Muscle layer of duodenum (tissue), 2 donors: ENCODE measurements at regions not wholly inside any gene's neighbourhood (a gene's known extent, or its start where the extent isn't known, plus 50 kb on each side); places are given as distances from the start of the nearest gene placed in this dataset.

ENCODE experiments used
- H3K27ac ChIP-seq: one replicate; pipeline ENCODE4 v1.7.0; 2013; ENCODE audit warnings: mild to moderate bottlenecking, low read length
- H3K27me3 ChIP-seq: one replicate; pipeline ENCODE4 v1.7.0; 2013; ENCODE audit warnings: low read depth, mild to moderate bottlenecking, control low read depth, low read length
- H3K36me3 ChIP-seq, 2 donors: one replicate each; pipeline ENCODE4 v1.7.0; 2013; ENCODE audit warnings: low read length in 2 of 2, control low read depth in 1 of 2, mild to moderate bottlenecking in 1 of 2; ENCODE audit not compliant: insufficient read depth in 2 of 2, control insufficient read depth in 1 of 2
- H3K4me1 ChIP-seq, 2 donors: one replicate each; pipeline ENCODE4 v1.7.0; 2013; ENCODE audit warnings: low read length in 2 of 2, mild to moderate bottlenecking in 2 of 2, control low read depth in 1 of 2, moderate library complexity in 1 of 2; ENCODE audit not compliant: insufficient read depth in 2 of 2, control insufficient read depth in 1 of 2
- H3K4me3 ChIP-seq, 2 donors: one replicate each; pipeline ENCODE4 v1.7.0; 2013; ENCODE audit warnings: low read length in 2 of 2, low read depth in 1 of 2, mild to moderate bottlenecking in 1 of 2
- H3K9me3 ChIP-seq, 2 donors: one replicate each; pipeline ENCODE4 v1.7.0; 2013; ENCODE audit warnings: low read length in 2 of 2, control low read depth in 1 of 2, mild to moderate bottlenecking in 1 of 2; ENCODE audit not compliant: control insufficient read depth in 1 of 2
- donor health status: healthy.

GRCh38 chr6:14451594-14452374, 334.2 kb downstream of the CD83 start:
- Histone ChIP-seq H3K4me1 (no peaks in the 10 kb centered on the region), H3K4me3 (no peak overlapping the region), H3K9me3 (no peaks in the 10 kb centered on the region), H3K27me3 (no peaks in the 10 kb centered on the region), H3K27ac (no peak overlapping the region), H3K36me3 (no peaks in the 10 kb centered on the region)

- Histone ChIP-seq H3K9me3 (no peaks in the 10 kb centered on the region), H3K4me3 (no peak overlapping the region), H3K4me1 (no peaks in the 10 kb centered on the region), H3K27ac (no peak overlapping the region), H3K27me3 (no peaks in the 10 kb centered on the region), H3K36me3 (no peaks in the 10 kb centered on the region)
Measured at GRCh38 chr6:14452567-14453527, 335.3 kb downstream of the CD83 start.

- Histone ChIP-seq H3K9me3 (no peaks in the 10 kb centered on the region), H3K4me3 (no peak overlapping the region), H3K27ac (no peak overlapping the region), H3K4me1 (no peaks in the 10 kb centered on the region), H3K36me3 (no peaks in the 10 kb centered on the region), H3K27me3 (no peaks in the 10 kb centered on the region)
Measured at GRCh38 chr6:14453712-14454472, 336.3 kb downstream of the CD83 start.

- Histone ChIP-seq H3K27me3 (no peaks in the 10 kb centered on the region), H3K36me3 (no peaks in the 10 kb centered on the region), H3K9me3 (no peaks in the 10 kb centered on the region), H3K4me1 (no peaks in the 10 kb centered on the region), H3K4me3 (no peak overlapping the region), H3K27ac (no peak overlapping the region)
Measured at GRCh38 chr6:14454473-14454775, 336.9 kb downstream of the CD83 start.

GRCh38 chr6:14455427-14455826, 337.9 kb downstream of the CD83 start:
- H3K9me3 ChIP-seq, result no peaks in the 10 kb centered on the region
- no peaks in the 10 kb centered on the region for H3K4me1 ChIP-seq
- H3K36me3 ChIP-seq, result no peaks in the 10 kb centered on the region
- no peak overlapping the region for H3K4me3 ChIP-seq
- no peaks in the 10 kb centered on the region for H3K27me3 ChIP-seq
- no peak overlapping the region for H3K27ac ChIP-seq

- H3K27ac ChIP-seq, result no peak overlapping the region
- H3K4me1 ChIP-seq, result no peaks in the 10 kb centered on the region
Measured at GRCh38 chr6:14455876-14456648, 338.5 kb downstream of the CD83 start.

GRCh38 chr6:14456941-14457340, 339.4 kb downstream of the CD83 start:
- Histone ChIP-seq H3K4me1 (no peaks in the 10 kb centered on the region), H3K9me3 (no peaks in the 10 kb centered on the region), H3K36me3 (no peaks in the 10 kb centered on the region), H3K4me3 (no peak overlapping the region), H3K27ac (no peak overlapping the region), H3K27me3 (no peaks in the 10 kb centered on the region)

More at GRCh38 chr6:14455876-14456648, 338.5 kb downstream of the CD83 start:
- H3K27me3 ChIP-seq, result no peaks in the 10 kb centered on the region
- no peaks in the 10 kb centered on the region for H3K9me3 ChIP-seq
- no peak overlapping the region for H3K4me3 ChIP-seq
- H3K36me3 ChIP-seq, result no peaks in the 10 kb centered on the region

- no peak overlapping the region for H3K27ac ChIP-seq
- H3K27me3 ChIP-seq, result no peaks in the 10 kb centered on the region
- H3K36me3 ChIP-seq, result no peaks in the 10 kb centered on the region
- no peaks in the 10 kb centered on the region for H3K9me3 ChIP-seq
- H3K4me1 ChIP-seq, result no peaks in the 10 kb centered on the region
- no peak overlapping the region for H3K4me3 ChIP-seq
Measured at GRCh38 chr6:14458669-14459266, 341.2 kb downstream of the CD83 start.

- H3K27ac ChIP-seq, result no peak overlapping the region
- H3K27me3 ChIP-seq, result no peaks in the 10 kb centered on the region
- H3K4me1 ChIP-seq, result no peaks in the 10 kb centered on the region
- no peaks in the 10 kb centered on the region for H3K36me3 ChIP-seq
- H3K4me3 ChIP-seq, result no peak overlapping the region
- no peaks in the 10 kb centered on the region for H3K9me3 ChIP-seq
Measured at GRCh38 chr6:14459315-14459714, 341.7 kb downstream of the CD83 start.

- Histone ChIP-seq H3K4me1 (no peaks in the 10 kb centered on the region), H3K27me3 (no peaks in the 10 kb centered on the region), H3K36me3 (no peaks in the 10 kb centered on the region), H3K4me3 (no peak overlapping the region), H3K9me3 (no peaks in the 10 kb centered on the region), H3K27ac (no peak overlapping the region)
Measured at GRCh38 chr6:14460556-14460955, 343.0 kb downstream of the CD83 start.
